HCT116 (cell line): ENCODE measurements at regions not wholly inside any gene's neighbourhood (a gene's known extent, or its start where the extent isn't known, plus 50 kb on each side); places are given as distances from the start of the nearest gene placed in this dataset.

Experiments used
- ATAC-seq: fragments of 200-7000 bp; cut with Tn5 transposase; 2 replicates; pipeline ENCODE4 v1.9.1; 2020; ENCODE audit warnings: mild to moderate bottlenecking, moderate library complexity
- BruUV-seq: library from RNA; stranded (reverse); fragments of 400-500 nt; replicated peaks from 2 replicates; lab custom pipeline; 2021; lab: Mats Ljungman, UMichigan
- CTCF ChIA-PET: fragments of 300-600 bp; sonication (Branson Sonifier 250); formaldehyde crosslinking; loops from one replicate; lab custom pipeline; 2021; ENCODE audit warnings: antibody characterized with exemption; lab: Charles Lee
- POLR2A ChIA-PET: fragments of 300-600, 350-600 bp; sonication (Branson Sonifier 250); formaldehyde crosslinking; loops from one replicate; lab custom pipeline; 2021; ENCODE audit warnings: antibody characterized with exemption; lab: Charles Lee
- RAD21 ChIA-PET, 2 experiments: fragments of 300-600 bp; sonication (Branson Sonifier 250); formaldehyde crosslinking; loops; one replicate each; lab custom pipeline; 2023; ENCODE audit warnings: low total read pairs in 2 of 2; ENCODE audit not compliant: uncharacterized antibody in 2 of 2, unreplicated experiment in 2 of 2, low non-redundant PET in 1 of 2; lab: Charles Lee
- DNase-seq: peaks from one replicate; pipeline ENCODE4 v3.0.0-alpha.2; 2010; ENCODE audit warnings: low read depth, low spot score
- H2AFZ ChIP-seq: fragments of 200-600 bp; shearing (Covaris generic), sonication (generic); 2 replicates; pipeline ENCODE4 v1.6.1; 2017; ENCODE audit warnings: low read depth, mixed run types, mixed read lengths, antibody characterized with exemption, low read length; ENCODE audit not compliant: poor library complexity, severe bottlenecking
- H3K27ac ChIP-seq: 2 replicates; pipeline ENCODE4 v1.5.1; 2012; ENCODE audit warnings: low read depth, low read length
- H3K27me3 ChIP-seq: fragments of 200-600 bp; sonication (generic); 2 replicates; pipeline ENCODE4 v1.6.1; 2016; ENCODE audit warnings: mixed run types, low read length, mixed read lengths; ENCODE audit not compliant: insufficient read depth
- H3K36me3 ChIP-seq, 2 experiments: fragments of 200-500 bp in 1 of 2; fragments of 200-600 bp in 1 of 2; sonication (Bioruptor generic) in 1 of 2; sonication (generic) in 1 of 2; 2 replicates each; pipeline versions ENCODE4 v1.5.1 to v1.6.1; 2014 to 2016; ENCODE audit warnings: low read length in 2 of 2, inconsistent platforms in 1 of 2, mixed read lengths in 1 of 2, mixed run types in 1 of 2; ENCODE audit not compliant: insufficient read depth in 2 of 2, control insufficient read depth in 1 of 2
- H3K4me1 ChIP-seq, 2 experiments: fragments of 200-600 bp in 1 of 2; sonication (generic) in 1 of 2; 2 replicates each; pipeline versions ENCODE4 v1.5.1 to v1.6.1; 2012 to 2017; ENCODE audit warnings: low read length in 2 of 2, inconsistent platforms in 1 of 2, mild to moderate bottlenecking in 1 of 2, mixed read lengths in 1 of 2, mixed run types in 1 of 2, moderate library complexity in 1 of 2; ENCODE audit not compliant: insufficient read depth in 2 of 2, control insufficient read depth in 1 of 2
- H3K4me2 ChIP-seq: fragments of 200-600 bp; sonication (generic); 2 replicates; pipeline ENCODE4 v1.6.1; 2017; ENCODE audit warnings: mixed run types, low read length, mixed read lengths
- H3K4me3 ChIP-seq, 2 experiments: fragments of 200-600 bp in 1 of 2; sonication (generic) in 1 of 2; replicated peaks in 1 of 2; 2 replicates each; pipeline ENCODE4 v1.5.1; 2011 to 2016; ENCODE audit warnings: low read length in 2 of 2, control low read depth in 1 of 2, low read depth in 1 of 2, mild to moderate bottlenecking in 1 of 2, mixed read lengths in 1 of 2, mixed run types in 1 of 2
- H3K79me2 ChIP-seq: fragments of 200-600 bp; sonication (generic); 2 replicates; pipeline ENCODE4 v1.6.1; 2017; ENCODE audit warnings: mild to moderate bottlenecking, mixed run types, low read length, moderate library complexity, mixed read lengths; ENCODE audit not compliant: insufficient read depth
- H3K9ac ChIP-seq: fragments of 200-600 bp; sonication (generic); 2 replicates; pipeline ENCODE4 v1.6.1; 2016; ENCODE audit warnings: low read length, mixed read lengths
- H3K9me2 ChIP-seq: fragments of 200-600 bp; sonication (generic), shearing (Covaris generic); 2 replicates; pipeline ENCODE4 v1.6.1; 2017; ENCODE audit warnings: mixed run types, mild to moderate bottlenecking, moderate library complexity; ENCODE audit not compliant: insufficient read depth
- H3K9me3 ChIP-seq, 2 experiments: fragments of 200-500 bp in 1 of 2; fragments of 200-600 bp in 1 of 2; sonication (Bioruptor generic) in 1 of 2; sonication (generic) in 1 of 2; 2 replicates each; pipeline ENCODE4 v1.6.1; 2014 to 2017; ENCODE audit warnings: low read length in 2 of 2, mixed read lengths in 2 of 2, inconsistent platforms in 1 of 2, low read depth in 1 of 2, mild to moderate bottlenecking in 1 of 2, mixed run types in 1 of 2, moderate library complexity in 1 of 2; ENCODE audit not compliant: control insufficient read depth in 1 of 2, insufficient read depth in 1 of 2
- H4K20me1 ChIP-seq: fragments of 200-600 bp; sonication (generic), shearing (Covaris generic); 2 replicates; pipeline ENCODE4 v1.6.1; 2017; ENCODE audit warnings: mixed run types, mild to moderate bottlenecking, moderate library complexity; ENCODE audit not compliant: insufficient read depth
- ATF3 ChIP-seq: IDR thresholded peaks from 2 replicates; pipeline ENCODE4 v1.6.1; 2012
- EZH2phosphoT487 ChIP-seq: fragments of 200-600 bp; IDR thresholded peaks from 2 replicates; pipeline ENCODE4 v1.6.1; 2018; ENCODE audit warnings: antibody characterized with exemption, borderline replicate concordance
- FOSL1 ChIP-seq: IDR thresholded peaks from 2 replicates; pipeline ENCODE4 v1.6.1; 2012; ENCODE audit warnings: low read depth
- JUND ChIP-seq: IDR thresholded peaks from 2 replicates; pipeline ENCODE4 v1.6.1; 2012
- POLR2AphosphoS5 ChIP-seq: IDR thresholded peaks from 2 replicates; pipeline ENCODE4 v1.6.1; 2011; ENCODE audit warnings: mild to moderate bottlenecking, low read depth, low read length, moderate library complexity
- RAD21 ChIP-seq: IDR thresholded peaks from 2 replicates; pipeline ENCODE4 v1.6.1; 2012; ENCODE audit warnings: low read depth, mild to moderate bottlenecking
- REST ChIP-seq: IDR thresholded peaks from 2 replicates; pipeline ENCODE4 v1.6.1; 2012; ENCODE audit warnings: low read depth
- SIN3A ChIP-seq: IDR thresholded peaks from 2 replicates; pipeline ENCODE4 v1.6.1; 2012; ENCODE audit warnings: low read depth
- SP1 ChIP-seq: IDR thresholded peaks from 2 replicates; pipeline ENCODE4 v1.6.1; 2012; ENCODE audit warnings: low read depth
- TCF7L2 ChIP-seq: IDR thresholded peaks from 2 replicates; pipeline ENCODE4 v1.7.0; 2011; ENCODE audit warnings: borderline replicate concordance, inconsistent platforms; ENCODE audit not compliant: insufficient read depth, insufficient read length; ENCODE audit errors: extremely low read depth
- ZFX ChIP-seq: fragments of 450-650 bp; IDR thresholded peaks from 2 replicates; pipeline ENCODE4 v1.6.1; 2017
- ZNF274 ChIP-seq: fragments of 200-500 bp; sonication (Bioruptor generic); IDR thresholded peaks from 2 replicates; pipeline ENCODE4 v1.6.1; 2014; ENCODE audit warnings: mild to moderate bottlenecking, low read depth, low read length, inconsistent platforms
- intact Hi-C: fragments of 100-400 bp; cut with micrococcal nuclease; formaldehyde crosslinking; loops from 2 replicates; pipeline ENCODE4 v1.10.0; 2022
- TF ChIP-seq, protein P1 (sequence below): IDR thresholded peaks from 2 replicates; pipeline ENCODE4 v1.6.1; 2011; ENCODE audit warnings: mild to moderate bottlenecking, low read length, moderate library complexity; ENCODE audit not compliant: insufficient replicate concordance; ENCODE audit errors: extremely low read depth

DNA sequence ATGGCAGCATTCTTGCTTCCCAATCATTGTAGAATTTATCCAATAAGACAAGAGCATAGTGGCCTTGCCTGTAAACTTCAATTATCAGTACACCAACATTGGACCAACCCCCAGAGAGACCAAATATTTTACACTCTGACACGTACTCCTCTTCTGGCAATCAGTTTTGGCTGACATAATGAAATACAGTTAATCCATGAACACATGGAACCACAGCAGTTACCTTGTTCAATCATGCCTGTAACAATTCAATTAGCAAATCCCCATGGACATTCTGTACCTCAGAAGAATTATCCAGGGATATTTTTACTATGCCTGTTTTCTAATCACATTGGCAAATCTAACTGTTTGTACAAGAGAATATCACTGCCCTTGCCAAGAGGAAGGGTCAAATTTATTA, 2162.0 kb downstream of the MRPL39 start:
- no peak overlapping the region for H2AFZ ChIP-seq
- BruUV-seq: no TSS peak
- H3K36me3 ChIP-seq: no peaks in the 10 kb centered on the region
- H3K9me3 ChIP-seq: peaks cover 9 to 23% of the 10 kb centered on the region in 2 experiments; a peak in 2 of 4 replicates
- ATAC-seq: no peak
- no peaks in the 10 kb centered on the region for H3K27me3 ChIP-seq
- H3K4me3 ChIP-seq: no peak overlapping the region
- ChIA-PET RAD21 (no interaction called here), CTCF (no interaction called here), POLR2A (no interaction called here)
- H3K4me2 ChIP-seq: no peak overlapping the region
- H3K4me1 ChIP-seq: no peaks in the 10 kb centered on the region
- no peaks in the 10 kb centered on the region for H3K79me2 ChIP-seq
- intact Hi-C loops: no loop called here
- no peaks in the 10 kb centered on the region for H3K9me2 ChIP-seq
- no peaks in the 10 kb centered on the region for H4K20me1 ChIP-seq
- no peak overlapping the region for H3K9ac ChIP-seq
- H3K27ac ChIP-seq: no peak overlapping the region
- TF ChIP-seq JUND: no peak
- no peak for DNase-seq

- TF ChIP-seq FOSL1 (no peak), POLR2AphosphoS5 (no peak), EZH2phosphoT487 (no peak), RAD21 (no peak), TCF7L2 (no peak), ATF3 (no peak), SP1 (no peak), ZFX (no peak), REST (no peak), SIN3A (no peak), ZNF274 (no peak)
- TF ChIP-seq, protein P1, sequence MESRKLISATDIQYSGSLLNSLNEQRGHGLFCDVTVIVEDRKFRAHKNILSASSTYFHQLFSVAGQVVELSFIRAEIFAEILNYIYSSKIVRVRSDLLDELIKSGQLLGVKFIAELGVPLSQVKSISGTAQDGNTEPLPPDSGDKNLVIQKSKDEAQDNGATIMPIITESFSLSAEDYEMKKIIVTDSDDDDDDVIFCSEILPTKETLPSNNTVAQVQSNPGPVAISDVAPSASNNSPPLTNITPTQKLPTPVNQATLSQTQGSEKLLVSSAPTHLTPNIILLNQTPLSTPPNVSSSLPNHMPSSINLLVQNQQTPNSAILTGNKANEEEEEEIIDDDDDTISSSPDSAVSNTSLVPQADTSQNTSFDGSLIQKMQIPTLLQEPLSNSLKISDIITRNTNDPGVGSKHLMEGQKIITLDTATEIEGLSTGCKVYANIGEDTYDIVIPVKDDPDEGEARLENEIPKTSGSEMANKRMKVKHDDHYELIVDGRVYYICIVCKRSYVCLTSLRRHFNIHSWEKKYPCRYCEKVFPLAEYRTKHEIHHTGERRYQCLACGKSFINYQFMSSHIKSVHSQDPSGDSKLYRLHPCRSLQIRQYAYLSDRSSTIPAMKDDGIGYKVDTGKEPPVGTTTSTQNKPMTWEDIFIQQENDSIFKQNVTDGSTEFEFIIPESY: no peak
- no peak overlapping the region for H3K4me3 ChIP-seq
- H3K9me2 ChIP-seq: no peaks in the 10 kb centered on the region
- intact Hi-C loops: no loop called here
- BruUV-seq: no TSS peak
- H3K27me3 ChIP-seq: no peaks in the 10 kb centered on the region
- ChIA-PET POLR2A (no interaction called here), CTCF (no interaction called here), RAD21 (no interaction called here)
- H3K4me2 ChIP-seq: no peak overlapping the region
- H2AFZ ChIP-seq: no peak overlapping the region
- H3K4me1 ChIP-seq: no peaks in the 10 kb centered on the region
- no peaks in the 10 kb centered on the region for H4K20me1 ChIP-seq
- H3K9ac ChIP-seq: no peak overlapping the region
- no peaks in the 10 kb centered on the region for H3K36me3 ChIP-seq
- peaks cover 9 to 14% of the 10 kb centered on the region in 2 experiments; a peak in 3 of 4 replicates for H3K9me3 ChIP-seq
- H3K79me2 ChIP-seq: no peaks in the 10 kb centered on the region
- DNase-seq (no peak), ATAC-seq (no peak)
- no peak overlapping the region for H3K27ac ChIP-seq
Observed at GRCh38 chr21:23438081-23438480, 2169.2 kb downstream of the MRPL39 start.
